GM20000 (cell line): ENCODE measurements at regions not wholly inside any gene's neighbourhood (a gene's known extent, or its start where the extent isn't known, plus 50 kb on each side); places are given as distances from the start of the nearest gene placed in this dataset.

Experiments
- DNase-seq: peaks from one replicate; pipeline ENCODE4 v3.0.0; 2012; ENCODE audit warnings: low spot score
- TF ChIP-seq, protein P1 (sequence below): IDR thresholded peaks from 2 replicates; pipeline ENCODE4 v1.5.1; 2012; ENCODE audit warnings: mild to moderate bottlenecking, control low read depth; ENCODE audit errors: extremely low read depth, missing control alignments

DNA sequence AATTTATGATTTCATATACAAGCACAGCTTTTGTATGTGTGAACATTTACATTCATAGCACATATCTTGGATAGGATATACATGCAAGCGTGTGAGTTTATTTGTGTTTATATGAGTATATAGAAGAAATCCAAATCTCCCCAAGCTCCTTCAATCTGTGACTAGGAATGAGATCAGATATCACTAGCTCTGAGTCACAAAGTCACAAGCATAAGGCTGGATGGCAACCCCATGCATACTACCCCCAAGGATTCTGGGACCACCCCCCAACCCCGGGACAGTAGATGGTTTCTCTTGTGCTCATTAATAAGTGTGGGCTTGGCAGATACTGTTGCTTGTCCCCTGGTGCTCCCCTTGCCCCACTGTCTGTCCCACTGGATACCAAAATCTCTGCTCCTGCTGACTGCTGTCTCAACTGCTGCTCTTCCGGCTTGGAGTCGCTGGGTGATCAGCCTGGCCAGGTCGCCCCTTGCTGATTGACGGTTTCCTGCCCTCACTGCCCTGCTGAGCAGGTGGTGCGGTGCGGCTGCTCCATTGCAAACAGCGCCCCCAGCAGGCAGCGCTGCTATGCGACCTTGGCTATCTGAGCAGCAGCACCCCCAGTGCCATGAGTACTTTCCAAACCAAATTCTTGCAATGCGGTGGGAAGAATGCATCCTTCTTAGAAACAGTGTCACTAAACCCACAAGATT lies 279.4 kb downstream of the CD83 start:
- TF ChIP-seq, protein P1, sequence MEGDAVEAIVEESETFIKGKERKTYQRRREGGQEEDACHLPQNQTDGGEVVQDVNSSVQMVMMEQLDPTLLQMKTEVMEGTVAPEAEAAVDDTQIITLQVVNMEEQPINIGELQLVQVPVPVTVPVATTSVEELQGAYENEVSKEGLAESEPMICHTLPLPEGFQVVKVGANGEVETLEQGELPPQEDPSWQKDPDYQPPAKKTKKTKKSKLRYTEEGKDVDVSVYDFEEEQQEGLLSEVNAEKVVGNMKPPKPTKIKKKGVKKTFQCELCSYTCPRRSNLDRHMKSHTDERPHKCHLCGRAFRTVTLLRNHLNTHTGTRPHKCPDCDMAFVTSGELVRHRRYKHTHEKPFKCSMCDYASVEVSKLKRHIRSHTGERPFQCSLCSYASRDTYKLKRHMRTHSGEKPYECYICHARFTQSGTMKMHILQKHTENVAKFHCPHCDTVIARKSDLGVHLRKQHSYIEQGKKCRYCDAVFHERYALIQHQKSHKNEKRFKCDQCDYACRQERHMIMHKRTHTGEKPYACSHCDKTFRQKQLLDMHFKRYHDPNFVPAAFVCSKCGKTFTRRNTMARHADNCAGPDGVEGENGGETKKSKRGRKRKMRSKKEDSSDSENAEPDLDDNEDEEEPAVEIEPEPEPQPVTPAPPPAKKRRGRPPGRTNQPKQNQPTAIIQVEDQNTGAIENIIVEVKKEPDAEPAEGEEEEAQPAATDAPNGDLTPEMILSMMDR = peak; percentile 35
- peak; percentile 54 for DNase-seq

DNA sequence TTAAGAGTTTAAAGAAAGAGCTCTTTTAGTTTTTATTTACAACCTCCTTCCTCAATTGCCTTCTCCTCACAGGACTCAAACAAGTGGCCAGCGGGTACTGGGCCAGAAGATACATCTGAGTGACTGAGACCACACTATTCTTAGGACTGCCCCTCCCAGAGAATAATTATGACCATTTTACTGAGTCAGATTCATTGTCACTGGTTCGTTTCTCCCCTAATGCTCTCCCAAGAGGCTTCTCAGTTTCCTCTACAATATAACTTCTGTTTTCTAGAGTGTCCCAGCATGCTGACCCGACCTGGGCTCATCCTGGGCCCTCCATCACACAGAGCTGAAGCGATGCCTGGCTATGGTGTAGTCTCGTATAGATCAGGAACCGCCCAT lies 279.9 kb downstream of the CD83 start:
- no peak for DNase-seq
- TF ChIP-seq, protein P1 = no peak

DNA sequence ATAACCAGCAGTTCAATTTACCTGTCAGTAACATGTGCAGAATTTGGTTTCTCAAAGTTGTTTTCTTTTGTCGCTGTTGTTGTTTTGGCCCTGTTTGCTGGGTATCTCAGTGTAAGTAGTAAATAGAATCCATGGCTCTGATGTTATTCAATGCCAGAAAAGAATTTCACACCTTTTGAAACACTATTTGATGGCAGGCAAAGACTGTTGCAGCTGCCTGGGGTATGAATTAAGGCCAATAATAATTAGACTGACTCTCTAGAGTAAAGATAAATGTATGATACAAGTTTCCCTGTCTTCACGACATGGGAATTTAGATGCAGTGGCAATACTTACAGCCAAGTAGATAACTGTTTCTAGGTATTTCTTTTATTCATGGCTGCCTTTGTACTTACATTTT lies 281.4 kb downstream of the CD83 start:
- no peak for DNase-seq
- TF ChIP-seq, protein P1 = no peak

DNA sequence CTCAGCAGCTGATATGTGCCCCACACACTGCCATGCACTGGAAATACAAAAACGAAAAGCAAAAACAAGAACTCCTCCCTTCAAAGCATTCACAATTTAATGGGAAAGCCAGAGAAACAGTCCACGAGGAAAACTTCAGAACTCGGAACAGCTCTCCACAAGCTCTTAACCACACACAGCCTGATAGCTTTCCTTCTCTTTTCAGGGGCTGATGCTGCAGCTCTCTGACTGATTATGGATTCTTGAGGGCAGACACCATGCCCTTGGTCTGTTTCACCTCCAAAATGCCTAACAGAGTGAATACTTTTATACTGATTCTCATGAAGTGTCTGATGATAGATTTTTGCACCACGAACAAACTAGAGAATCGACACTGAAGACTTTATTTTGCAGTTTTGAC lies 282.1 kb downstream of the CD83 start:
- TF ChIP-seq, protein P1 = no peak
- no peak for DNase-seq

DNA sequence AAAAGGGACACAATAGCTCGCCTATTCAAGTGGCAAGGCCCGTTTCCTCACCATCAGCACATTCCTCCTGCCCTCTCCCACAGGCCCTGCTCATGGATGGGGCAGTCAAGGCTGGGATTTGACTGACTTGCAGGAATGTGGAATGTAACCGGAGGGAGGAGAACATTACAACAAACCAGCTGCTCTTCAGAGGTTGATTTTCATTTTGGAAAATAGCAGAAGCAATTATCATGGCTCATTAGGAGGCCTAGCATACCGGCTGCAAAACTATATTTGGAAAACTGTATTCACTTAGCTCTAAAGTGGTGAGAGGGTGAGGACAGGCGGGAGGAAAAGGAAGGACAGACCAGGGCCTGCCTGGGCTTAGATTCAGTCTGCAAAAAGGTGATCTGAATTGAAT lies 283.7 kb downstream of the CD83 start:
- DNase-seq = no peak
- TF ChIP-seq, protein P1 = no peak

DNA sequence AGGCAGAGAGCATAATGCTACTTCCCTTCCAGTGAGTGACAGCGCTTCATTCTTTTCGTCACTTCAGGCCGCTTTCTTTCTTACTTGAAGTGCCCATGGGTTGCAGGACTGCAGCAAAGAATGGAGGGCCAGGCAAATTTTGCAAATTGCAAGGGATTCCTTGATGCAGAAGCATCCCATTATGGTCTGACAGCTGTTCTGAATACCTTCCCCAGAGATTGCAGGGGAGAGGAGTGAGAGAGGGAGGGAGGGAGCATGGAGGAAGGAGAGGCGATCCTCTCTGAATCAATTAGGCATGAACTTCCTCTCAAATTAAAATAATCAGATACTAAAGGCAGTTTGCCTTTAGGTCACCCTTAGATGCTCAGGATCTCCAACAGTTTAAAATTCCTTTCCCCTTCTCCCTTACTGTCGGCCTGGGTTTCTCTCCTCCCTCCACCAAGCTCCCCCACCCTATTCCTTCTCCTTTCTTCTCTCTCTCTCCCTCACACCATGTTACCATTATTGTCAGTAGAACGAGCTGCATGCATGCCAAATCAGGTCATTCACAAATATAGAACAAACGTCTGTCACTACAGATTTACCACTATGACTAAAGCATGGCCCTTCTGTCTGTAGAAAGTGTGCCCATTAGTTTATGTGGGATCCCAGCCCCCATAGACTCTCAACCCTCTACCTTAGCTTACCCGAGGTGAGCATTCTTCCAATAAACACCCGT lies 289.2 kb downstream of the CD83 start:
- TF ChIP-seq, protein P1 = no peak
- DNase-seq = no peak

DNA sequence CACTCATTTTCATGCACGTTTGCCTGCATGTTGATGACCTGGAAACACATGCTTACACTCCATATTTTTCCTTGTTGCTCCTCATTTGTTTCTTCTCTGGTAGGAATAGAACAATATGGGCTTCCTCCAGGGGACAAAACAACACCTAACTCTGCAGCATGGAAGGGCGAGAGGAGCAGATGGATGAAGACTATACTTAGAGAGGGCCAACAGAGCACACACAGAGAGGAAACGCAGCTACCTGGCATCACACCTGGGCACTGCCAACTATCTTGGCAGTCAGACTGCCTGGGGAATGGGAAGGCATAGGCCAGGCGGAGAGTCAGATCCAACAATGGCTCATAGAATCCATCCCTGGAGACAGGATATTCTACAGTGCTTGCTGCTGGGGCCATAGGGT lies 290.9 kb downstream of the CD83 start:
- TF ChIP-seq, protein P1 = no peak
- no peak for DNase-seq
